Spleen (tissue), 7 donors: ENCODE measurements at regions not wholly inside any gene's neighbourhood (a gene's known extent, or its start where the extent isn't known, plus 50 kb on each side); places are given as distances from the start of the nearest gene placed in this dataset.

Source experiments
- CTCF ChIP-seq, 11 experiments: fragments of 200-600 bp in 7 of 11; fragments of 450-650 bp in 4 of 11; sonication (generic) in 4 of 11; IDR thresholded peaks in 8 of 11; conservative IDR thresholded peaks in 3 of 11; 1 replicate in 7 of 11; 2 replicates in 4 of 11; pipeline versions ENCODE4 v1.4.0 to v1.8.0; 2016 to 2021; ENCODE audit warnings: antibody characterized with exemption in 11 of 11, inconsistent platforms in 4 of 11, mild to moderate bottlenecking in 1 of 11
- POLR2A ChIP-seq, 3 donors: fragments of 450-650 bp; IDR thresholded peaks; one replicate each; pipeline ENCODE4 v1.5.1; 2017; ENCODE audit warnings: antibody characterized with exemption in 3 of 3, mild to moderate bottlenecking in 1 of 3
- donor health status: DM: no; HTN: no; CAD: no; lungs with moderate emphysema.
- donor health status: DM: no; HTN: no; CAD: no.
- donor health status: DM: no; HTN: no; CAD: no.

- TF ChIP-seq CTCF (IDR thresholded peaks at IDR 0.05 in 8 of 11, conservative IDR thresholded peaks at IDR 0.05 in 3 of 11) (no peak), POLR2A (IDR thresholded peaks at IDR 0.05) (no peak)
These were observed 507.3 kb upstream of the MGMT start for GRCh38 chr10:128959746-128960145.
